ENCODE measurements at regions not wholly inside any gene's neighbourhood (a gene's known extent, or its start where the extent isn't known, plus 50 kb on each side); places are given as distances from the start of the nearest gene placed in this dataset.
"Not testable (repeated sequence)": the region's sequence is repeated elsewhere in the genome, so short reads cannot be mapped to it uniquely, and the experiment has no call there.

DNA sequence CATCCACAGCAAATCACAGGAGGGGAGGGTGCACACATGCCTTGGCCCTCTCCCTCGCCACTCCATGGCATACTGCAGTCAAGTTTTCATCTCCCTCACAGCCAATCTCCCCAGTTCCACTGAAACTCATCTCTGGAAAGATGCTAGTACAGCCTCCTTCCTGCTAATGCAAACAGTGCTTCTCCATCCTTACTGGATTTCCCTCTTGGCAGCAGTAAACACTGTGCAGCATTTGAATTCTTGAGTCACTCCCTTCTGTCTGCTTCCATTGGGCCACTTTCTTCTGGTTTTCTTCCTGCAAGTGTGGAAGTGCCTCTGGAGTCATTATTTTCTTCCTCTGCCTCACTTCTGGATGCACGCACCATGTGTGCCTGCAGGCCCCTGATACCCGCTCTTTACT lies 460.3 kb downstream of the QKI start:
- DNase-seq (ENCODE audit: low spot score) = no peak

GRCh38 chr6:163872335-163872734 lies 457.8 kb downstream of the QKI start:
- DNase-seq (ENCODE audit: low spot score) = no peak

GRCh38 chr6:163871616-163872015 lies 457.1 kb downstream of the QKI start:
- no peak for DNase-seq (ENCODE audit: low spot score)

GRCh38 chr6:163867518-163868292 lies 453.2 kb downstream of the QKI start:
- DNase-seq (ENCODE audit: low spot score) = no peak

GRCh38 chr6:163866192-163866591 lies 451.7 kb downstream of the QKI start:
- no peak for DNase-seq (ENCODE audit: low spot score)

DNA sequence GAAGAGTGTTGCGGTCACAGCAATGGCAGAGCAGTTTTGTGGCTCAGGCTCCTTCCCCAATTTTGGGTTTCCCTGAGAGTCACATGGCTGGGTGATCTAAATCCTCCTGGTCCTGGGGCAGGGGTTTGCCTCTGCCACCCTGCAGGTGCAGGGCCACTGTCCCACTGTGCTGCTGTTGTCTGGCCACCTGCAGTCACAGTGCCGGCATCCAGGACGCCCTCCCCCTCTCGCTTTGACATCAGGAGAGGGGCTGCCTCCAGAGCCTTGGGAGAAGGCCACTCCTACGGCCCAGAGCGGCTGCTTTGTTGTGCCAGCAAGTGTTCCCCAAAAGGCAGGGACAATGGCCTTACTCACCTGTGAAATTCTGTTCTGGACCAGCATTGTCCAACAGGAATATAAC lies 449.0 kb downstream of the QKI start:
- DNase-seq (ENCODE audit: low spot score) = no peak

DNA sequence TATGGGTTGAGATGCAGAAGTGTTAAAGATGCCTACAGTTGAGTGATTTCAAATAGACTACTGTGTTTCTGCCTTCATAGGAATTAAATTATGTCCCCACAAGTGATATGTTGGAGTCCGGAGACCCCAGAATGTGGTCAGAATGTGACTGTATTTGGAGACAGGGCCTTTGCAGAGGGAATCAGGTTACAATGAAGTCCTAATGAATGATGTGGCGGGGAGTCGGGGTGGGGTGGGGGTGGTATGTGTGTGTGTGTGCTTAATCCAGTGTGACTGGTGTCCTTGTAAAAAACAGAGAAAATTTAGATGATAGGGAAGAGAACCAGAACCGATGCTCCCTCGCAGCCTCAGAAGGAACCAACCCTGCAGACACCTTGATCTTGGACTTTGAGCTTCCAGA lies 448.2 kb downstream of the QKI start:
- DNase-seq (ENCODE audit: low spot score) = no peak

DNA sequence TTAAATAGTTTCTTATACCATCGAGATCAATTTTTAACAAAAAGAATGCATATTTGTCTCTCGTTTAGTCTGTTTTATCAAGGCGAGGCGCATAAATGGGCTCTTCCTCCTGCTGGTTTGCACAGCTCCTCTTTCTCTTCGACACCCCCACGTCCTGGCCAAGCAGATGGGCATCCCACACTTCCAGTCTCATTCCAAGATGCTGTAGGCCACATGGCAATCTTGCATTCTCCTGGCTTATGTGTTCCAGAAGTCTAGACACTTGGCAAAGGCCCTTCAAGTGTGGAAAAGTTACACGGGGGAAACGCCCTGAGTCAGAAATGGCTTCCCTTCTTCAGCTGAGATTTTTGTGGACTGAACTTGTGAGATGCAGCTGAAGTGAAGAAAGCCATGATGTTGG lies 447.1 kb downstream of the QKI start:
- no peak for DNase-seq (ENCODE audit: low spot score)

GRCh38 chr6:163860287-163861081 lies 446.0 kb downstream of the QKI start:
- DNase-seq (ENCODE audit: low spot score) = no peak

GRCh38 chr6:163858870-163859269 lies 444.4 kb downstream of the QKI start:
- not testable (repeated sequence) for DNase-seq (ENCODE audit: low spot score)

- no peak for DNase-seq (ENCODE audit: low spot score)
These were observed 442.9 kb downstream of the QKI start for GRCh38 chr6:163857421-163857820.

DNA sequence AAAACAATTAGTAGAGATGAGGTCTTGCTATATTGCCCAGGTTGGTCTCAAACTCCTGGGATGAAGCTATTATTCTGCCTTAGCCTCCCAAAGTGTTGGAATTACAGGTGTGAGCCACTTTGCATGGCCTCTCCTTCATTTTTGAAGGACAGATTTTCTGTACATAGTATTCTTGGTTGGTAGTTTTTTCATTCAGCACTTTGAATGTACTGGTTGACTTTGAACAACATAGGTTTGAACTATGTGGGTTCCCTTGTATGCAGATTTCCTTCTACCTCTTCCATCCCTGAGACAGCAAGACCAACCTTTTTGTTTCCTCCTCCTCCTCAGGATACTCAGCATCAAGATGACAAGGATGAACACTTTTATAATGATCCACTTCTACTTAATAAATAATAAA lies 436.4 kb downstream of the QKI start:
- DNase-seq (ENCODE audit: low spot score) = no peak

GRCh38 chr6:163844761-163845160 lies 430.2 kb downstream of the QKI start:
- no peak for DNase-seq (ENCODE audit: low spot score)

- no peak for DNase-seq (ENCODE audit: low spot score)
These were observed 429.8 kb downstream of the QKI start for GRCh38 chr6:163844357-163844756.

DNA sequence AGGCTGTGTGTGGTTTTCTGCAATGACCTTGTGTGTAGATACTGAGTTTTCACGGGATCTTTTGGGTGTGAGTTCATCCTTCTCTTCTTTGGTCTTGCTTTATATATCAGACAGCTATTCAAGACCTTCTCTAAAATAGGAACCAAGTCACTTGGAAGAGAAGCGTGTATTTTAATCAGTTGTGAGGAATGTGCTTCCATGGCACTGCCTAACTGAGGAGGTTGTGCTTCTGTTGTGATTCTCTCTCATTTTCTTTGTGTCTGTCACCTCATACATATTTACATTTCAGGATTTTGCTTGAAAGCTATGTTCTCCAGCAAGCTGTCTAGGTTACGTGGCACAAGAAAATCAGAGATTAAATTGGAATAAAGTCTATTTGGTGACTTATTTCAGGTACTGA lies 428.7 kb downstream of the QKI start:
- no peak for DNase-seq (ENCODE audit: low spot score)

DNA sequence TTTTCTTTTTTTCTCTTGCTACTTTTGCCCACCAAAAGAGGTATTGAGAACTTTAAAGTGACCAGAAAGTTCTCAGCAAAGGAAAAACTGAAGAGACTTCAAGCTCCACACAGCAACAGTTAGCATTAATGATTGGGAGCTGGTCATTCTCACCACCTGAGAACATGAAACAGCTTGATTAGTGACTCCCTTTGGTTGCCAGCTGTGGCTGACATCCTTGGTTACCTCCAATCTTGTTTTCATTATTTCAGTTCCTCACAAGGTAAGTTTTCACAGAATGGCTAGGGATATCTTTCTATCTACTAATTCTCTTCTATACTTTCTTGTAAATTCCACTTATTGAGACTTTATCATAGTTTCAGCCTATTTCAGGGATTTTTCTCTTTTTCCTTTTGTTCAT lies 427.9 kb downstream of the QKI start:
- no peak for DNase-seq (ENCODE audit: low spot score)

DNA sequence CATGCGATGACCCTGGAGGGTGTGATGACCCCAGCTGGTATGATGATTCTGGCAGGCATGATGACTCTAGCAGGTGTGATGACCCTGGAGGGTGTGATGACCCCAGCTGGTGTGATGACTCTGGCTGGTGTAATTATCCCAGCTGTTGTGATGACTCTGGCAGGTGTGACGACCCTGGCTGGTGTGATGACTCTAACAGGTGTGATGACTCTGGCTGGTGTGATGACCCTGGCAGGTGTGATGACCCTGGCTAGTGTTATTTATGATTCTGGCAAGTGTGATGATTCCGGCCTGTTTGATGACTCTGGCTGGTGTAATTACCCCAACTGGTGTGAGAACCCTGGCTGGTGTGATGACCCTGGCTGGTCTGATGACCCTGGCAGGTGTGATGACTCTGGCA lies 427.2 kb downstream of the QKI start:
- DNase-seq (ENCODE audit: low spot score) = no peak

DNA sequence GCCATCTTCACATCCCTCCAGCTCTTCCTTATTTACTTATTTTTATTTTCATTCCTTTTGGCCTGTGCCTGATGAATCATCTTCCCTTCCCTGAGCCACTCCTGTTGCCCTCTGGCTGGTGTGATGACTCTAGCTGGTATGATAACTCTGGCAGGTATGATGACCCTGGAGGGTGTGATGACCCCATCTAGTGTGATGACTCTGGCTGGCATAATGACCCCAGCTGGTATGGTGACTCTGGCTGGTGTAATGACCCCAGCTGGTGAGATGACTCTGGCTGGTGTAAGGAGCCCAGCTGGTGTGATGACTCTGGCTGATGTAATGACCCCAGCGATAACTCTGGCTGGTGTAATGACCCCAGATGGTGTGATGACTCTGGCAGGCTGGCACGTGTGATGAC lies 426.8 kb downstream of the QKI start:
- DNase-seq (ENCODE audit: low spot score) = no peak

DNA sequence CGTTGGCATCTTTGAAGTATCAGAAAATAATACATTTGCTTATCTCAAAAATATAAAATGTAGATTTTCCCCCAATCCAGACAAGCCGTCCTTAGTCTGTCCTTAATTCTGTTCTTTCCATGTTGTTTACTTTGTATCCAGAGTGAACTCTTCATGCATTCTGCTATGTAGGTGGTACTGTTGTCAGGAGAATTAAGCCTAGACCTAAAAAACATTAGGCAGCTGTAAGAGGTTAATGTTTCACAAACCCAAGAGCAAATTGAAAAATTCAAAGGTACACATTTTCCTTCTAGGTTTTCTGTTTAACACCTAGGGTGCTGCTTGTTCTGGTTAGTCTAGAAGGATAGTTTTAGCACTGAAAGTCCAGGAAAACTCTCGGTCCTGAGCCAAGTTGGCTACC lies 426.4 kb downstream of the QKI start:
- no peak for DNase-seq (ENCODE audit: low spot score)

GRCh38 chr6:163839296-163839695 lies 424.8 kb downstream of the QKI start:
- DNase-seq (ENCODE audit: low spot score) = no peak

DNA sequence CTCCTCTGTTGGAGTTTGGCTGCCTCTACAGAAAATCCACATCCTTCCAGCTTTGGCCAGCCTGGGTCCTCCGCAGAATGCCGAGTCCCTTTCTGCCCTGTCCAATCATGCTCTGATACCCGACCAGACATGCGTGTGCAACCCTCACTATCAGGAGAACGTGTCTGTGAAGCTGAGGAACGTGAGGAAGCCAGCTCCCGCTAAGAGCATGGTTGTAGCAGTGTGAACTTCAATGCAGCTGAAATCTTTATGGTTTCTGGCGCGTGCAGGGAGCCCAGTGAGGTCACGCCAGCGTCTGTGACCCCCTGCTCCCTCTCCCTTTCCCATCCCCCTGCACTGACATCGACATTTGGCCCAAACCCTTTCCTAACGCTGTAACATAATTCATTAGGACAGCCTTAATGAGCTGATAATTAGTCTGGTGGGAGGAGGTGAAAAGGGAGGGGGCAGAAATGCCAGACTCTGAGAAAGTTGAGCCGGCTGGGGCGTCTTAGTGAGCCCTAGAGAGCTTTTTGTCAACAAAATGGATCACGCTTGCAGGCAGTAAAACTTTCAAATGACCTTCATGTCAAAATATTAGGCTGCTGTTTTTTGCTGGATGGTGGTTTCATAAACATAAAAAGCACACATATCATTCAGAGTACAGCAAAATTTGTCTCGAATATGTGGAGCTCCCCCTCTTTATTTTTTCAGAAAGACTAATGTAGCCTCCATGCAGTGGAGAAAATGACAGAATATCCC lies 423.3 kb downstream of the QKI start:
- DNase-seq (ENCODE audit: low spot score) = no peak

GRCh38 chr6:163836876-163837690 lies 422.6 kb downstream of the QKI start:
- no peak for DNase-seq (ENCODE audit: low spot score)
